ENCODE measurements at regions not wholly inside any gene's neighbourhood (a gene's known extent, or its start where the extent isn't known, plus 50 kb on each side); places are given as distances from the start of the nearest gene placed in this dataset.
"Not testable (repeated sequence)": the region's sequence is repeated elsewhere in the genome, so short reads cannot be mapped to it uniquely, and the experiment has no call there.

DNA sequence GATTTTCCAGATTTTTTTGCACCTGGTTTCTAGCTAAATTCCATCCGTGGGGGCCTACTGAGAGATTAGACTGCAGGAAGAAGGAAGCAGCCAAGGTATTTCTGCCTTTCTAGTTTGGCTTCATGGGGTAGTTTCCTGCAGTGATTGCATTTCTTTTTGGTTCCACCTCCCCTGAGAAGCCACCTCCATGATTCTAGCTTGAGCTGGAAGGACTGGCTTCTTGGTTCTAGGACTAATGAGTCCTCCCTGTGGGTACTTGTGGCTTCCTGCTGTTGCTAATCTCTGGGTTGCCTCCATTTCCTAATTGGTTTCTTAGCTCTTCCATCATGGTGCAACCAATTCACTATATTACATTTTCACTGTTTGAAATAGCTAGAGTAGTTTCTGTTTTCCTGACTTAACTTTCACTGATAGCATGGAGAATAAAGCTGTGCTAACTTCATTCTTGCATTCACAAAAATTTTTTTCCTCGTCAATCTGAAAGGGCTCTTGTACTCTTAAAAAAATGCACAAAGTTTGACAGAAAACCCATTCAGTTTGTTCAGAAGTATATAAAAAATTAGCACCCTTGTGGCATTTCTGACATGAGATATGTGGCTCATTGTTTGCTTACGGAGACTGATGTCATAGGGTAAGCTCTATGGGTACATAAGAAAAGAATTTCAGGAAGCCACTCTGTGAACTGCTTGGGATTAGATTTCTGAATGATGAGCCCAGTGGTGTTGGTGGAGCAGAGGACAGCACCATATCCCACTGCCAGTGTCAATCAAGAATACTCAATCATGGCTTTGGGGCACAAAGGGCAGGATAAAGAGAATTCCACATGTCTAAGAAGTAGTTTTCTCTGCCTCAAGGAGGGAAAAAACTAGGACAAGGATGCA, 242.8 kb upstream of the RBMS1 start:
- no peak for DNase-seq

DNA sequence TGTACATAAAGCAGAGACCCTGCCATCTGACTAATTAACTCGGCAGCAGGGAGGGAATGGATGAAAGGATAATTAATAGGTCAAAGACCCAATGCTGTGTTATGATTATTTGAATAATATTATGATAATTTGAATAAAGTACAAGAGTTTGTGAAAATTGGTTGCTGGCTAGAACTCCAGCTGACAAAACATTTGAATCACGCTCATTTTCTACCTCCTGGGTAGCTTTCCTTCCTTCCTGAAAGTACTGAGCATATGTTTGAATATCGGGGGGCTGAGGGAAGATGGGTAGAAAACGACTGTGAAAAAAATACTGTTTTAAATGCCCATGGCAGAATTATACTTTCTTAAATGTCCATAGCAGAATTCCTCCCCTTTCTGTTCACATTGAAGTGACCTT, 243.6 kb upstream of the RBMS1 start:
- DNase-seq: no peak

DNA sequence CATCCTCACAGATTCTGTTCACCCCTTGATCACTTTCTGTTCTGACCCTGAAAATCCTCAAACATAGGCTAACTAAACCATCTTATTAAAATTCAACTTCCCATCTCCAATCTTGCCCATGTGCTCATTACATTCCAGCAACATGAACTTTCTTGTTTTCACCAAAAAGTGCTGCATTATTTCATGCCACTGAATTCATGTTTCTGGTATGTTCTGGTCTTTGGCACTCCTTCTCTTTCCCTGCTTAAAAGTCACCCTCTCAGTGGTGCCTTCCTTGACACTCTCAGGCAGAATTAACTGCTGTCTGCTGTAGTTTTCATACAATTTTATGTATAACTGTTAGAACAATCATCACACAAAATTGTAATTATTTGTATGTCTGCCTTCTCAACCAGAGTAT, 247.7 kb upstream of the RBMS1 start:
- DNase-seq: no peak

DNA sequence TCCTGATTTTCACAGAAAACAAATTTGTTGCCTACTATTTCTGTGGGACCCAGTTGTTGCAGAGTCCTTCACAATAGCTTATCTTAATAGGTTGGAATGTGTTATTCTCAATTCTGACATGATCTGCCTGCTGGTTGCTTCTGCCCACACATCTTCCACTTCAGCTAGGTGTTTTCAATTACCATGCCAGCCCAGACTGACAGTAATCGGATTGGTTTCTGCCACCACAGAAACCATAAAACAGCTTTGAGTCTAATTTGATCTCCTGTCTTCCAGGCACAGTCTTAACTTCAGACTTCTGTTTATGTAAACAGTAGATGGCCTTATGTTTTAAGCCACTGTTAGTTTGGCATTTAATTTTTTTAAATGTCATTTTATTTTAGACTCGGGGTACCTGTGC, 248.2 kb upstream of the RBMS1 start:
- no peak for DNase-seq

DNA sequence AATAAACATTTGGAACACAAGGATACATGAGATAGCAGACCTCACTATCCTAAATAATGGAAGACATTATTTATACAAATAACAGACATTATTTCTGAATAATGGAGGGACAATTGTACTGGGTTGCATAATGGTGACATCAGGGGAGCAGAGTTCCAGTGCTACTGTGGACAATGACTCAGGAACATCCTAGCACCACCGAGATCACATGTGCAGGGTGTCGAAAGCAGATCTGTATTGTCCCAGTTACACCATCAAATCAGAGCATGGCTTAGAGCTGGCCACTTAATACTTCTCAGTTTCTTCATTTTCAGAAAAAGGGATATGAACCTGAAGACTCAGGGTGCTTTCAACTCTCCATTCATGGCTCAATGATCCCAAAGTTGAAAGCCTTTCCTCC, 249.1 kb upstream of the RBMS1 start:
- DNase-seq: no peak

DNA sequence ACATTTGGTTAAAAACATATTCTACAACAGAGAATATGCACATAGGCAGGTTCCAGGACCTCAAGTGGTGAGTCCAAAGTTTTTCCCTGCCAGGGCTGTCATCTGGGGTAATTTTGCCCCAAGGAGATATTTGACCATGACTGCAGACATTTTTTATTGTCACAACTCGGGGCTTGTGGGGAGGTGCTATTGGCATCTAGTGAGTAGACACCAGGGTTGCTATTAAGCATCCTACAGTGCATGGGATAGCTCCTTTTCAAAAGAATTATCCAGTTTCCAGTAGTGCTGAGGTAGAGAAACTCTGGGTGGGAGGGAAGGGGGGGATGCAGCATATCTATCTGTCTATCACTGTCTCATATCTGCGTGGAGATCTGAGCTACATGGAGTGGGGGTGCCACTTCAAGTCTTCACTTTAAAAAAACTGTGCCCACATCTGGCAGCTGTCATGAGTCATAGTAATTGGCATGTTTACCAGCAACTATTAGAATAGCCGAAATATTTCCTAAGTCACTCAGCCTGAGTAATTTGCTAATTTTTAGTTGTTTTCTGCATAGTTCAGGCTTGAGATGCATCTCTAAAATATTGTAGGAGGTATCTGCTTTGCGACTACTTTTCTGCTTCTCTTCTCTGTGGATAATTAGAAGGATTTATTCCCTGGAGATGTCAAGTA, 254.0 kb upstream of the RBMS1 start:
- no peak for DNase-seq

DNA sequence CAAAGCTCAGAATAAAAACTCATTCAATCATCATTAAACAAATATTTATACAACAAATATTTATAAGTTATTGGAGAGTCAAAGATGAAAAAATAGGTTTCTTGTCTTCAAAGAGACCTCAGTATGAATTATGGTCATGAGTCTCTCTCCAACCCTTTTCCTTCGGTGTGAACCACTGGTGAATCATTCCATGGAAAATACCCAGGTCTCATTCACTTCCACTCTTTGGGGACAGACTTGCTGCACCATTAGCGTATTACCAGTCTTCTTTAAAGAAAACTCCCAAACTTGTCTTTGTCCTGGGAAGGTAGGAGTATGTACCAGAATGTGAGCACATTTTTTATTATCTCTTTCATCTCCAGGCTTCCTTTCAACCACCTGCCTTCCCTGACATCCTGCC, 257.4 kb upstream of the RBMS1 start:
- DNase-seq: no peak

DNA sequence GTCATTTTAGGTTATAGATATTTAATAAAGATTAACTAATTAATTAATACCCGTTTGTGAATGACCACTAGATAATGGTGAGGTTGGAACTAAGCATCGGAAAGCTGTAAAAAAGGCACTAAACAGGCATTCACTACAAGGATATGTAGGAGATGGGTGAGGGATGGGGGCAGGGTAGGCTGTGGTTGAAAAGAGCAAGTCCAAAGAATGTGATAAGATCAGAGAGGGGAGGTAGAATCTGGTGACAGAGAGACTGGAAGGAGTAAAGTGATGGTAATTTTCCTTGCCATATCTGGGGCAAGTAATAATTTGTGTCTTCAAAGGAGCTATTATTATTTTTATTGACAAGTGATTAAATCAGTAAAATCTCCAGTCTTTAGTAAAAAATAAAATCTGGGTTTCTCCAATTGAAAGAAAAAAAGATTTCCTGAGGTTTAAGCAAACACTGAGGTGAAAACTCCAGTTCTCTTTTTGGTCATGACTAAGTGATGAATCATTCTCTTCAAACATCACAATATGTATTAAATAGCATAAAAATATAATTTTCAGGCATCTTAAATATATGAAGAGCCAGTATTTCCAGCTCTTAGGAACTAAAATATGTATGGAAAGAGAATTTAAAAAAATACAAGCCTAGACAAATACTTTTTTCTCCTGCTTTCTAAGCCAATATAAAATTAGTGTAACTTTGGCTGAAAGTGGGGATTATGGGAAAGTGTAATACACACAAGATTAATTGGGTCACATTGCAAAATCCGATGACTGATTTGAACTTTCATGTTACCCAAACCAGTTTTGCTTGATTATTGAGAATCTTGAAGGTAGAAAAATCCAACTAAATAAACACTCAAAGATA, 259.1 kb upstream of the RBMS1 start:
- DNase-seq: no peak

DNA sequence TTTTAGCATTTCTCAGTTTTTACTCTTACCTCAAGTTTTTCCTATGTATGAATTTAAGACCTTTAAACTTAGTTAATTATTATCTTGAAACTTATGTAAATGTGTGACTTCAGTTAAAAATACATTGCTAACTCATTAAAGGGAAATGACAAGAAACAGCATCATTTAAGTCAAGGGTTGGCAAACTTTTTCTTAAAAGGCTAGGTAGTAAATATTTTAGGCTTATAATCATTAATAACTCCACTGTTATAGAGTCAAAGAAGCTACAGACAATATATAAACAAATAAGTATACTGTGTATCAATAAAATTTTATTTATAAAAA, 259.7 kb upstream of the RBMS1 start:
- no peak for DNase-seq

DNA sequence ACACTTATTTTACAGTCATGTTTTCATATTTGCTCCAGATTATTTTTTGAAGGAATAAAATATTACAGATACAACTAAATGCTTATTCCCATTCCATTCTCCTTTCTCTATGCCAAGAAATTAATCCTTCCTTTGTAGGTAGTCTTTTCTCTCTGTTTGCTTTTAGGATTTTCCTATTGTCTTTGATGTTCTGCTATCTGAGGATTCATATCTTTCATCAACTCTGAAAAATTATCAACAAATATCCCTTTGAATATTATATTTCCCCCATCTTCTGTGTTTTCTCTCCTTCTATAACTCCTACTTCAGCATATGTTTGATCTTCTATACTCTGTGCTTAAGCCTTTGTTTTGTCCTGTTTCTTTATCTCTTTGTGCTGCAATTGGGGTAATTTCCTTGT, 260.4 kb upstream of the RBMS1 start:
- DNase-seq: no peak

DNA sequence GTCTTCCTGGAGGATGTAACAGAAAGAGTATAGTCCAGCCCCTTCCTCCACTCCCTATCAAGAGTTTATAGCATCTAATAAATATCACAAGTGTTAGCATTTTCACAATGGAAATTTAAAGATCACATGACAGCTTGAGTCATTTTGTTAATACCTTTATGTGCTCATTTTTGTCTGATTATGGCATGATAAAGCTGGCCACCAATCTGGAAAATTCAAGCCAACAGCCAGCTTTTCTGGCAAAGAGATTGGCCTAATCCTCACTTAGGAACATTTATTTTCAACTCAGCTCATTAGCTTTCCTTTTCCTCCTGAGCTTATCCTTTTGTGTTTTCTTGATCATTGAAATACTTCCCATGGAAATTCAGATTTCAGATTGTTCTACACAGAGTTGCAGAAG, 262.9 kb upstream of the RBMS1 start:
- no peak for DNase-seq

DNA sequence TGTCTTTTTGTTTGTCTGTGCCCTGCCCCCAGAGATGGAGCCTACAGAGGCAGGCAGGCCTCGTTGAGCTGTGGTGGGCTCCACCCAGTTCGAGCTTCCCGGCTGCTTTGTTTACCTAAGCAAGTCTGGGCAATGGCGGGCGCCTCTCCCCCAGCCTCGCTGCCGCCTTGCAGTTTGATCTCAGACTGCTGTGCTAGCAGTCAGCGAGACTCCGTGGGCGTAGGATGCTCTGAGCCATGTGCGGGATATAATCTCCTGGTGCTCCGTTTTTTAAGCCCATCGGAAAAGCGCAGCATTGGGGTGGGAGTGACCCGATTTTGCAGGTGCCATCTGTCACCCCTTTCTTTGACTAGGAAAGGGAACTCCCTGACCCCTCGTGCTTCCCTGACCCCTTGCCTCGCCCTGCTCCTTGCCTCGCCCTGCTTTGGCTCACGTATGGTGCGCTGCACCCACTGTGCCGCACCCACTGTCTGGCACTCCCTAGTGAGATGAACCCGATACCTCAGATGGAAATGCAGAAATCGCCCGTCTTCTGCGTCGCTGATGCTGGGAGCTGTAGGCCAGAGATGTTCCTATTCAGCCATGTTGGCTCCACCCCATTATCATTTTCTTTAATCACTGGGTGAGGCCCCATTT, 269.0 kb upstream of the RBMS1 start:
- not testable (repeated sequence) for DNase-seq

DNA sequence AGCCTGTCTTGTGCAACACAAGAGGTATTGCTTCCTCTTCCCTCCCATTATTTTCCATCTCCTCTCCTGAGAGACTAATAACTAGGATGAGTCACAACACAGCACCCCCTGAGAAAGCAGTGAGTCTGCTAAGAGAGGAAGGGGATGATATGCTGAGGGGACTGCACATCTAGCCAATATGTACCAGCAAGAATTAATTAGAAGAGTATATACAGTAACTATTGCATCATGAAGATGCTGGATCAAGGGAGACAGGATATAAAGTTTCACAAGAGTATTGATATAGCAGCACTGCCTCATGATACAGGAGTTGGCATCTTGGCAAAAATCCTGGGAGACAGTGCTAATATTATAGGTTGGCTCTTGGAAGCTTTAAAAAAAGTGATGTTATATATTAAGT, 289.9 kb upstream of the RBMS1 start:
- no peak for DNase-seq

DNA sequence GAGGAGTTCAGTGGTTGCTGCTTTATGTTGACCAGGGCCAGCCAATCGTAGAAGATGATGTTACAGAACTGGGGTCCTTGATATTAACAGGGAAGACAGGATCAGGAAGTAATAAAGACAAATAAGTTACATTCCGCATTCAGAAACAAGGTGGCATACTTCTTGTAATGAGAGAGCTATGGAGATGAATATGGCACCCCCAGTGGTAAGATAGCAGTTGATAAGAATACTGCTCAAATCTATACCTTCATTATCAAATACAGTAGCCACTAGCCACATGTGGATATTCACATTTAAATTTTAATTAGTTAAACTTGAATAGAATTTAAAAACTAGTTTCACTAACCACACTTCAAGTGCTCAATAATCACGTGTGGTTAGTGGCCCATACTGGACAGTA, 290.4 kb upstream of the RBMS1 start:
- no peak for DNase-seq

DNA sequence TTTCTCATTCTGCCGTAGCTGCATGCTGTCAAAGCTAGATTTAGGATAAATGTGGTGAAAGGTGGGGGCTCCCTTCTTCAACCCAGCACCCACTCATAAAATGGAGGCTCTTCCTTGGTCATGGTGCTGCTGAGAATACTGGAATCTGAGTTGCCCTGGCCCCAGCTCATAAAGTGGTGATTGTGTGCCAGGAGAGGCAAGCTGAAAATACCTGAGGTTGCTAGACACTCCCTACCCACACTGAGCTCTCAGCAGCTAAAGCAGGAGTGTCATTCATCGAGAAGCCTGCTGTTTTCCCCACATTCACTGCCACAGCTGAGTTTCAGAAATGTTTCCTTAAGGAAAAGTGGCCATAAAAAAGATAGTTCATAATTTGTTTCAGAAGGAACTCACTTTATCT, 297.1 kb upstream of the RBMS1 start:
- DNase-seq: no peak

DNA sequence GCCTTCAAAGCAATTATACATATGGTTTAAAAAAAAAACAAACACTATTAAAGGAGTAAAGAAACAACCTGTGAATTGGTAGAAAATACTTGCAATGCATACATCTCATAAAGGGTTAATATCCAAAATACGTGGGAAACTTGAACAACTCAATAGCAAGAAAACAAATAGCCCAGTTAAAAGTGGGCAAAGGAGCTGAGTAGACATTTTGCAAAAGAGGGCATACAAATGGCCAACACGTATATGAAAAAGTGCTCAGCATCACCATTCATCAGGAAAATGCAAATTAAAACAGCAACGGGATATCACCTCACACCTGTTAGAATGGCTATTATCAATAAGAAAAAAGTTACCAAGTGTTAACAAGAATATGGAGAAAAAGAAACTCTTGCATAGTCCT, 298.3 kb upstream of the RBMS1 start:
- no peak for DNase-seq

DNA sequence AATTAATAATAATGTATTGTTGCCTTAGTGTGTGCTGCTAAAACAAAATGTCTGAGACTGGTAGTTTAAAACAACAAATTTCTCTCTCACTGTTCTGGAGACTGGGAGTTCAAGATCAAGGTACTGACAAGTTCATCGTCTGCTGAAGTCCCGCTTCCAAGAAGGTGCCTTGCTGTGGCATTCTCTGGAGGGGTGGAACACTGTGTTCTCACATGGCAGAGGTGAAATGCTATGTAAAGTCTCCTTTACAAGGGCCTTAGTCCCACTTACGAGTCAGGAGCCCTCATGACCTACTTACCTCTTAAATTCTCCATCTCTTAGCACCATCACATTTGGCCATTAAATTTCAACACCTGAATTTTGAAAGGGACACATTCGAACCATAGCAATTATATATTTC, 299.2 kb upstream of the RBMS1 start:
- no peak for DNase-seq

DNA sequence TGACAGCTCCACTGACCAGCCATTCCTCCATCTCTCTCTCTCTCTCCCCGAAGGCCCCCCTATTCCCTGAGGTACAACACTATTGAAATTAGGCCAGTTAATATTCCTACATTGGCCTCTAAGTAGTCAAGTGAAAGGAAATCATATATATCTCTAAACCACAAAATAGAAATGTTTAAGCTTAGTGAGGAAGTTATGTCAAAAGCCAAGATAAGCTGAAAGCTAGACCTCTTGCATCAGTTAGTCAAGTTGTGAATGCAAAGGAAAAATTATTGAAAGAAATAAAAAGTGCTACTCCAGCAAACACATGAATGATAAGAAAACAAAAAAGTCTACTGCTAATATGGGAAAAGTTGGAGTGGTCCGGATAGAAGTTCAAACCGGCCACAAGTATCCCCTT, 301.3 kb upstream of the RBMS1 start:
- DNase-seq: no peak

DNA sequence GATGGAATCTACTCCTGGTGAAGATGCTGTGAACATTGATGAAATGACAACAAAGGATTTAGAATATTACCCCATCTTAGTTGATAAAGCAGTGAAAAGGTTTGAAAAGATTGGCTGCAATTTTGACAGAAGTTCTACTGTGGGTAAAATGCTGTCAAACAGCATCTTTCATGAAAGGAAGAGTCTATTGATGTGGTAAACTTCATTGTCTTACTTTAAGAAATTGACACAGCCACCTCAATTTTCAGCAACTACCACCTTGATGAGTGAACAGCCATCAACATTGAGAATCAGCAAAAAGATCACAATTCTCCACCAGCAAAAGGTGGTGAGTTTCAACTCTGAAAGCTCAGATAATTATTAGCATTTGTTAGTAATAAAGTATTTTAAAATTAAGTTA, 310.3 kb upstream of the RBMS1 start:
- DNase-seq: no peak

DNA sequence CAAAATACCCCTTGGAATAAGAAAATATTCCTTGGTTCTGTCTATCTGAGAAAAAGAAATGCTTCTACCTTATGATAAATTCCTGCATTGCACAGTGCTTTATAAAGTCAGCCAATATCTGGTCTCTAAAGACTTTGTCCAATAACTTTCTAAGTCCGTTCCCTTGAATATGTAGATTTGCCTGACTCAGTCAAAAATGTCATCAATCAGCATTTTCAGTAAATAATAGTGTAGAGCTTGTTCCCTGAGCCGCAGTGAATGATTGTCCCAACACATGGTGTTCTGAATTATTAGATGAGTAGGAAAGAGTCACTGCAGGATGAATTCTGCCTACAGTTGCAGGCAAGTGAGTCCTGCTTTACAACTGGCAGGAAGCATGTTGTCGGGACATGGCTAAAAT, 316.8 kb upstream of the RBMS1 start:
- no peak for DNase-seq

DNA sequence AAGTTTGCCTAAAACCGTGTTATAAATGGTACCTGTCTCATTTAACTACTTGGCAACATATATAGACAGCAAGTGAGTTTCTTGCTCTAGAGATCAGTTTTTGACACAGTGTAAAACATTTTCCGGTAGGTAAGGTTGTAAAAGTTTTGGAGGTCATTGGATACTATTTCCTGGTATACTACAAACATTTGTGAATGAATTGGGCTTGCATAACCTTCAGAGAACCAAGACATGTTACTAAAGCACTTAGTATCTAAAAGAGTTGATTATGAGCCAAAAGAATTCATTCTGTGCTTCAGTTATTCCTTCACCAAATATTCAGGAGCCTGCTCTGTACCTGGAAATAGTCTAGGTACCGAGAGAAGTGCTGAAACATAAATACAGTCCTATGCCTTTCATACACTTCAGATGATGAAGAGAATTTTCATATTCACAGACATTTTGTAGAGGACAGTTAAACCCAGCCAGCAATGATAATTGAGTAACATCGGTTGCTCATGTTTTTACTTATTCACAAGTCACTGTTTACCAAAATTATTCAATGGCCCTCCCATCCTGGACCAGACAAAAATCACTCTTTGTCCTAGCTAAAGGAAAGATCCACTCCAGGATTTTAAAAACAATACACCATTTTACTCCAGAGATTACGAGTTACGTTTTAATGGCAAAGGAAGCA, 319.4 kb upstream of the RBMS1 start:
- DNase-seq: no peak

DNA sequence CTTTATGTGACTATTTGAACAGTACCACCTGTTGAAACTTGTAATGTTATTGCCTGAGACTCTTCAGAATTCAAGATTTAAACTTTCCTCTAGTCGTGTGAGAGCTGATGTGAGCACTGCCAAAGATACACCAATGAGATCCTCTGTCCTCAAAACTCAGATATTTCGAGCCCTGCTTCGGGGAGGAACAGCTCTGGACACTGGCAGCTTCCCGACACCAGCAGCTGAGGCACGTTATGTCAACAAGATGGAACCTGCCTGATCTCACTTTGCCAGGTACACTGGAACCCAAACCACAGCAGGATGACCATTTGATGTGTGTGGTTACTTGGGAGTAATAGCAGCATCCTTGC, 319.9 kb upstream of the RBMS1 start:
- DNase-seq: no peak

DNA sequence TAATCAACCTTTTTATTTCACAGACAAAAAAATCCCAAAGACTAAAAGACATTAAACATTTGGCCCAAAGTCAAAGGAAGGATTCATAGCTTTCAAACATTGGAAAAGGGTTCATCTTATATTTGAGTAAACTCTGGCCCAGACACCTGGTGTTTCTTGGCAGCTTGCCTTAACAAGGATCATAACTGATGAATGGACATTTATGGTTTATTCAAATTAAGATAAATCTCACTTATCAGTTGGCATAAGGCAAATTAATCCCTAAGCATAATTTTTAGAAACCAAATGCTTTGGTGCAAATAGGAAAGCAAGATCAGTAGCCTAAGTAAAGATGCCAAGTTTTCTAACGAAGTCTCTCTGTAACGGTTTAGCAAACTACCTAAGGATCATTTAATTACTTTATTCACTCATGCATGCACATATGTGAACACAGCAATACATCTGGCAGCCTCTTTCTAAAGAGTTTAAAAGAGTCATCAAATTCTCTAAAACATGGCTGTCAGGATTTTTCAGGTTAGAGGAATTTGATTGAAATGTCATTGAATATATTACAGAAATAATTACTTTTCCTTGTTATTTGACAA, 323.4 kb upstream of the RBMS1 start:
- DNase-seq: peak; percentile 60

Measured in NCI-H1092 (cell line).